SK-N-SH treated with all-trans-retinoic acid at 6 μM for 48 hours (cell line): ENCODE measurements at regions not wholly inside any gene's neighbourhood (a gene's known extent, or its start where the extent isn't known, plus 50 kb on each side); places are given as distances from the start of the nearest gene placed in this dataset.

Experiments
- BACH2 ChIP-seq: fragments of 250-450 bp; sonication (Bioruptor Pico); IDR thresholded peaks from 2 replicates; pipeline ENCODE4 v1.9.0; 2021; ENCODE audit warnings: mild to moderate bottlenecking, borderline replicate concordance
- ESRRG ChIP-seq: fragments of 250-450 bp; sonication (Bioruptor Pico); IDR thresholded peaks from 2 replicates; pipeline ENCODE4 v1.6.1; 2021; ENCODE audit warnings: mild to moderate bottlenecking
- GLIS3 ChIP-seq: fragments of 250-450 bp; sonication (Bioruptor Pico); IDR thresholded peaks from 2 replicates; pipeline ENCODE4 v1.5.0; 2020; ENCODE audit warnings: mild to moderate bottlenecking, moderate library complexity
- PATZ1 ChIP-seq: fragments of 250-450 bp; sonication (Bioruptor Pico); IDR thresholded peaks from 2 replicates; pipeline ENCODE4 v1.8.0; 2020; ENCODE audit warnings: mild to moderate bottlenecking, moderate library complexity, borderline replicate concordance
- RARB ChIP-seq: fragments of 250-450 bp; sonication (Bioruptor Pico); IDR thresholded peaks from 2 replicates; pipeline ENCODE4 v1.8.0; 2021; ENCODE audit warnings: mild to moderate bottlenecking, moderate library complexity
- TCF4 ChIP-seq: fragments of 250-450 bp; sonication (Bioruptor Pico); IDR thresholded peaks from 2 replicates; pipeline ENCODE4 v1.8.0; 2021; ENCODE audit warnings: mild to moderate bottlenecking, moderate library complexity, borderline replicate concordance
- TSHZ2 ChIP-seq: fragments of 250-450 bp; sonication (Bioruptor Pico); IDR thresholded peaks from 2 replicates; pipeline ENCODE4 v1.5.0; 2020; ENCODE audit warnings: mild to moderate bottlenecking, moderate library complexity
- ZNF70 ChIP-seq: fragments of 450-650 bp; formaldehyde crosslinking; IDR thresholded peaks from 2 replicates; pipeline ENCODE4 v1.5.0; 2020; ENCODE audit warnings: mild to moderate bottlenecking, moderate library complexity

- no peak for TF ChIP-seq BACH2 (CRISPR knock-in tag)
- no peak for TF ChIP-seq PATZ1 (CRISPR knock-in tag)
- TF ChIP-seq ZNF70 (CRISPR knock-in tag): no peak
- TF ChIP-seq TCF4 (CRISPR knock-in tag): no peak
- TF ChIP-seq GLIS3 (CRISPR knock-in tag): no peak
- no peak for TF ChIP-seq ESRRG
- TF ChIP-seq TSHZ2: no peak
- TF ChIP-seq RARB: no peak
These were observed 1044.9 kb upstream of the FLRT2 start for GRCh38 chr14:84485036-84485435.
